ENCODE measurements at regions not wholly inside any gene's neighbourhood (a gene's known extent, or its start where the extent isn't known, plus 50 kb on each side); places are given as distances from the start of the nearest gene placed in this dataset.
"Not testable (repeated sequence)": the region's sequence is repeated elsewhere in the genome, so short reads cannot be mapped to it uniquely, and the experiment has no call there.

DNA sequence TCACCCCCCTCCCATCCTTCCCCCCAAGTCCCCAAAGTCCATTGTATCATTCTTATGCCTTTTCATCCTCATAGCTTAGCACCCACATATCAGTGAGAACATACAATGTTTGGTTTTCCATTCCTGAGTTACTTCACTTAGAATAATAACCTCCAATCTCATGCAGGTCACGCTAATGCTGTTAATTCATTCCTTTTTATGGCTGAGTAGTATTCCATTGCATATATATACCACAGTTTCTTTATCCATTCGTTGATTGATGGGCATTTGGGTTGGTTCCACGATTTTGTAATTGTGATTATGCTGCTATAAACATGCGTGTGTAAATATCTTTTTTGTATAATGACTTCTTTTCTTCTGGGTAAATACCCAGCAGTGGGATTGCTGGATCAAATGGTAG, 621.9 kb upstream of the NRP1 start:
- not testable (repeated sequence) for DNase-seq (ENCODE audit: low spot score)

DNA sequence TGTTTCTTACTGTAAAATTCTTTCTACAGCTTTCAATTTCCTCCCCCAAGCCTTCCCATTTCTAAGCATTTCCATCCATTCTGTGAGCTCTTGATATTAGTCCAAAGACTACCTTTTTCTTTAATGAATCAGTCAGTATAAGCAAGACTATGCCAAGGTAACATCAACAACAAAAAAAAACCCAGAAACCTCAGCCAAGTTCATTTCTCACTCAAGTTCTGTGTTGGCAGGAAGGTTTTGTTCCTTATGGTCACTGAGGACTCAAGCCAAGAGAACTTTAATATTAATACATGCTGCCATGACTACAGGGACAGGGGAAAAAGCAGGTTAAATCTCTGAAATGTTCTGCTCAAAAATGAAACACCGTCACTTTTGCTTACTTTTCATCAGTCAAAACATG, 621.2 kb upstream of the NRP1 start:
- DNase-seq (ENCODE audit: low spot score): no peak

DNA sequence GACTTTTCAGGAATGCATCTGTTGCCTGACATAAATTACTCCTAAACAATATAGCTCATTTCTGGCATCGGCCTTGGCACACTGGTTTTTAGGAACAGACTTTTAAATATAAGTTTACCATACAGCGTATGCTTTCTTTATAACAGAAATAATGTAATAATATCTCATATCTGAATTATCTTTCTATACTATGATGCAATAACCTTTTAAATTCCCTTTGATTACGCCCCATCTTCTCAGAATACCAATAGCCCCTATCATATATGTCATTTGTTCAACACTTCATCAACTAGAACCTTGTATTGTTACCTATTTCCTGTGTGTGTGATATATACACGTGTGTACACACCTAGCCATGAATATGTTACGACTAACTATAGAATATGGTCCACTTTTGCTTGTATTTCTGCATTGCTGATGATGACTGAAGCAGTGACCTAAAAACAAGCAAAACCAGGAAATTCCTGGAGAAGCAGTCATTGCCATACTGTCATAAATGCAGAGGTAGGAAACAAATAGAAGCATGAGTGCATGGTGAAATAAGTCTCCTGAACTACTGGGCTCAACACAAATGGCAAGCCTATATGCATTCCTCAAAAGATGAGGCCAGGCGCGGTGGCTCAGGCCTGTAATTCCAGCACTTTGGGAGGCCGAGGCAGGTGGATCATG, 618.4 kb upstream of the NRP1 start:
- no peak for DNase-seq (ENCODE audit: low spot score)

DNA sequence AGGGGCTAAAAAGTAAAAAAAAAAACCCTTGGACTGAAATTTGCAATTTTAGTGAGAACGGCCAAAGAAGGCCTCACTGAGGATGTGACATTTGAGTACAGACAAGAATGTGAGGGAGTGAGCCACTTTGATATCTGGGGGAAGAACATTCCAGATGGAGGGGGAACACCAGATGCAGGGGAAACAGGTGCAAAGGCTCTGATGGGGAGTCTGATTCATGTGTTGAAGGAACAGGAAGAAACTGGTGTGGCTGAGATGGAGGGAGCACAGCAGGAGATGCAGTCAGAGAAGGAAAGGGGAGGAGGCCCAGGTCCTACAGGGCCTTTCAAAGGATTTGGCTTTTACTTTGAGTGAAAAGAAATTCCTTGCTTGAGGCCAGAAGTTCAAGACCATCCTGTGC, 615.7 kb upstream of the NRP1 start:
- no peak for DNase-seq (ENCODE audit: low spot score)

DNA sequence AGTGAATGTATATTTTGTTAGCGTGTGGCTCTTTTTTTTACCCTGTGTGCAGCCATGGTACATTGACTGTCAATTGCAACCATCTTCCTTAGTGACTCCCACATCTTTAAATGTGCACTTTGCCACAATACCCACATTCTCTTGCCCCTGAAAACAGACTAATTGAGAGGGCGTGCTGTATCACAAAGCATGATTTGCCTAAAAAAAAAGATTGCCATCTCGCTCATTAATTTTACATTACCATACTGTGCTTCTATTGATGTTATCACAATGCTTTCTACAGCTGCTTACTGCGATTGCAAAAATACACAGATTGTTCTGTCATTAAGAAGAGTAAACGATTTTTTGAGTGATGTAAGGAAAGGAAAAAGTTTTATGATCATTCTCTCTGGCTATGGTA, 613.1 kb upstream of the NRP1 start:
- no peak for DNase-seq (ENCODE audit: low spot score)

DNA sequence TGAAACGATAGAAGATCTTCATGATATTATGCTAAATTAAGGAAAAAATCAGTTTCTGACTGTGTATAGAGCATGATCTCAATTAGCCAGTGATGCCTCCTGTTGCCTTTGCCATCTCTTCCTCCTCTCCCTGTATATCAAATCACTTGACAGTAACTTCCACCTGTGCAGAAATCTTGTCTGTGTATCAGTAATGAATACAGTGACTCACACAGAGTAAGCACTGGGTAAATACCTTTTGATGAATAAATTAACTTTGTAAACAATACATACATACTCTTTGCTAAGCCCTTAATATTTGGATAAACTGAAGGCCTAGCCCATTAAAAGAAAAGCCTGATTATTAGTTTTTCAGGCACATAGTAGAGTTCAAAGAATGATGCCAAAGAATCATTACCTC, 610.6 kb upstream of the NRP1 start:
- no peak for DNase-seq (ENCODE audit: low spot score)

DNA sequence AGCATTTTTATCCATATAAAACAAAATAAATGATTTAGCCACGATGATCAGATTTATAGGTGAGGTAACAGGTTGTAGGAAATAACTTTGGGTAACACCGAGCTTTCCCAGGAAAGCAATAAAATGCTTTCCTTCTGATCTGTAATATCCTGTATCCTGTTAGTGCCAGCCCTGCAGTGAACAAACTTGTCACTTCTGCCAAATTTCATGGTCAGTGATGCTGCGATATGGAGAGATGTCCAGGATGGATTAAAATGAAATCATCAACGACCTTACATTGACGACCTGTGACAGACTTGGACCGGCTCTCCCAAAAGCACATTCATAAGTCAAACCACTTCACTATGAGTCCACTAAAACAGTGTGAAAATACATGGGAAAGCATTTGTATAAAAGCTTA, 608.0 kb upstream of the NRP1 start:
- no peak for DNase-seq (ENCODE audit: low spot score)

DNA sequence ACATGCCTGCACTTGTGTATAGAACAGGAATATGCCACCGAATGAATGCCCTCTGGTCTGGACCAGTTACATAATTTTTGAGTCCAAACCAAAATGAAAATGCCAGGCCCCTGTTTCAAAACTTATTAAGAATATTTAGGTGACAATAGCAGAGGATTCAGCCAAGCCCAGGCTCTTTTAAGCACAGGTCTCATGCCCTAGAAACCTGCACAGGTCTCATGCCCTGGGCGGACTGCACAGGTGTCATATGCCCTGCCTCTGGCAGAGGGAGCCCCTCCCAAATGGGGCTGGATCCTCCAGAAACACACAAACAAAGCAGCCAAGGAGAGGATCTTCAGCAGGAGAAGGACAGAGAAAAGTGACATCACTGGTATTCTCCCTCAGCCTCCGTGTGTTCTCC, 605.4 kb upstream of the NRP1 start:
- DNase-seq (ENCODE audit: low spot score): no peak

DNA sequence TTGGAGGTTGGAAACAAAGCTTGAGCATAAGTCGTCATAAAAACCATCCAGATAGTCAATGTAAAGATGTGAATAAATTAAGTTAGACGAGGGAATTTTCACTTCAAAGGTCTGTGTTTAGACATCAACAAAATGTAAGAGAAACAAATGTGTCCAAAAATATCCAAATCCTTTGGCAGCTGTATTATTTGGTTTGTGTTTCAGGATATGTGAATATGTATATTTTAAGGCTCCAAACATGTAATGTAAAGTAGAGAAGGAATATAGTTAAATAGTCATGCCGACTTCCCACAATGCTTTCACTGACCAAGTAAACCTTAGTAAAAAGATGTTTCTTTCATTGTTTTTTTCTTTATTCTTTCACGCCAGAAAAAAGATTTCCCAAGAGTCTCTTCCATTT, 604.9 kb upstream of the NRP1 start:
- DNase-seq (ENCODE audit: low spot score): no peak

DNA sequence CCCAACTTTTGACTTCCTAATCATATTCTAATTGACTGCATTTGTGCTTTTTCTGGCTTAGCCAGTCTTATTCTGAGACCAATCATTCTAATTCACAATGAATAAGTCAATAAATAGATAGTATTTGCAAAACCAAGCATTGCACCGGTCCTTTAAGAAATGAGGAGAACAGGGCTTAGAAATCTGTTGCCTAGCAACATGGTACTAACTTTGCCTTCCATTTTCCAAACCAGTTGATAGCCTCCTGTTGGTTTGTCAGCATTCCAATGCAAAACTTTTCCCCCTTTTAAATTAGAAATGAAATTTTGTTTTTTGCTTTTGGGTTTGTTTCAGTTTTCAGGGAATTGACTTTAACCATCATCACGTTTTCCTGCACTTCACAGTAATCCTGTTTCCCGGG, 603.5 kb upstream of the NRP1 start:
- DNase-seq (ENCODE audit: low spot score): no peak

DNA sequence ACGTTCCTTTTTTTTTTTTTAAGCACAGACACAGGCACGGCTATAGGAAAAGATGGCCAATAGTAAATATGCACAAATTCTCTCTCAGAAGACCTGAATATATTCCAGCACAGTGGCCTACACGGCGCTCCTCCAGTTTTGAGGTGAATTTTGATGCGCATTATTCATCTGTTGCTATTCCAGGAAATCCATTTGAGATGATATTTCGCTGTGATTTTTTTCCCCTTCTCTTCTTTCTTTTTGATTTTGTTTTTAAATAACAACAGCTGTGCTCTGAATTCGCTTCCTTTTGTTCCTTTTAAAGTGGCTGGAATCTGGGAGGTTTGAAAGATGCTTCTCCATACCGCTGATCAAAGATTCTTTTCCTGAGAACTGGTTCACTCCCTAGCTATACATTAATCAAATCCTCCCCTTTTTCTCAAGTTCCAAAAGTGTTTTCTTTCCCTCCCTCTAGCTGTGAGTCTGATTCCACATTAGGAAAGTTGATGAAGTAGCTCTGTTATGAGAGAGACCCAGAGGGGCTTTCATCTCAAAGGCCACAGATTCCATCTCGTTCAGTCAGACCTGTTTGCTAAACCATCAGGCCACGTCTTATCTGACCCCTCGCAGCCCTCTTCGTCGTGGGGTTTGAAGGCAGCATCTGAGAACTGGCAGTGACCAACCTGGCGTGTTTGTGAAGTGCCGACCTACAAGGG, 602.7 kb upstream of the NRP1 start:
- no peak for DNase-seq (ENCODE audit: low spot score)

DNA sequence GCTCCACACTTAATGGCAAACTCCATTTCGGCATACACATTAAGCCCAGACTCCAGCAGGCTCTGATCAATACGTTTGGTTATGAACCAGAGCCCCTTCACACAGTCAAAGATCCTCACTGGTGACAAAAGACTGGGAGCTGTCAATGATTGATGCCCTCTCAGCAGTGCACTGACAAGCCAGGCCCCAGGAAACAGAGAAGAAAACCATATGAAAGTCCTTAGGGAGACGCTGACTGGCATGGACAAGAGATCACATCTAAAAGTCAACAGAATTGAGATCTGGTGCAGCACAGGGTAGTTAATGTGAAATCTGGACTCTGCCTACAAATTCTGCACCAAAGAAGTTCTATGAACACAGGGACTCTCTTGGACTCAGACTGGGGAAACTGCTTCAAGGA, 600.9 kb upstream of the NRP1 start:
- DNase-seq (ENCODE audit: low spot score): no peak

DNA sequence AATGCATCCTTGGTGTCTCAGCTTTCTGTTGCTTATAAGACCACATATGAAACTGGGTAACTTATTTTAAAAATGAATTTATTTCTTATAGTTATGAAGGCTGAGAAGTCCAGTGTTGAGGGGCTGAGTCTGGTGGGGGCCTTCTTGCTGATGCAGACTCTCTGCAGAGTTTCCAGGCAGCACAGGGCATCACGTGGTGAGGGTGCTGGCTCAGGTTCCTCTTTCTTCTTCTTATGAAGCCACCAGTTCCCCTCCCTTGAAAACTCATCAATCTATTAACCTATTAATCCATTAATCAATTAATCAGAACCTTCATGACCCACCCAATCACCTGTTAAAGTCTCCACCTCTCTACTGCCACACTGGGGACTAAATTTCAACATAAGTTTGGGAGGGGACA, 595.6 kb upstream of the NRP1 start:
- no peak for DNase-seq (ENCODE audit: low spot score)

DNA sequence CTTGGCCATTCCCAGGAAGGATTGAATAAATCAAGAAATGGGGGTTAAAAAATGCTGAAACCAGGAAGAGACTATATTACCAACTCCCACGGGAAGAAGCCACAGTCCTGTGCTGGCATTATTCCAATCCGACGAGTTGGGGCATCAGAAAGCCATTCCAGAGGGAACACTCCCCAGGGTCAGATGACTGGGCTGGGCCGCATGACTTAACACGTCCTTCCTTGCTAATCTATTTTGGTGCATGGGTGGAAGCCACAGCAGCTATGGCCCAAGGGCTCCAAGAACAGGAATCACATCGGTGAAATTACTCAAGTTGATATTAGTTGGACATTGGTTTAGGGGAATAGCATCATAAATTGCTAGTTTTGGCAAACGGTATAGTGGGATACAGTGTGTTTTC, 592.9 kb upstream of the NRP1 start:
- DNase-seq (ENCODE audit: low spot score): peak; percentile 49

DNA sequence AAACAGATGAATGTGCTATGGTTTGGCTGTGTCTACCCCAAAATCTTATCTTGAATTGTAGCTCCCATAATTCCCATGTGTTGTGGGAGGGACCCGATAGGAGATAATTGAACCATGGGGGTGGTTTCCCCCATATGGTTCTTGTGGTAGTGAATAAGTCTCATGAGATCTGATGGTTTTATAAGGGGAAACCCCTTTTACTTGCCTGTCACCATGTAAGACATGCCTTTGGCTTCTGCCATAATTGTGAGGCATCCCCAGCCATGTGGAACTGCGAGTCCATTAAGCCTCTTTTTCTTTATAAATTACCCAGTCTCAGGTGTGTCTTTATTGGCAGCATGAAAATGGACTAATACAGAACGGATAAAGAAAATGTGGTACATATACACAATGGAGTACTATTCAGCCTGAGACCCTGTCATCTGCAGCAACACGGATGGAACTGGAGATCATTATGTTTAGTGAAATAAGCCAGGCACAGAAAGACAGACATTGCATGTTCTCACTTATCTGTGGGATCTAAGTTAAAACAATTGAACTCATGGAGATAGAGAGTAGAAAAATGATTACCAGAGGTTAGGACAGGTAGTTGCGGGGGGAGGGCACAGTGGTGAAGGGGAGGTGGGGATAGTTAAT, 587.6 kb upstream of the NRP1 start:
- no peak for DNase-seq (ENCODE audit: low spot score)

DNA sequence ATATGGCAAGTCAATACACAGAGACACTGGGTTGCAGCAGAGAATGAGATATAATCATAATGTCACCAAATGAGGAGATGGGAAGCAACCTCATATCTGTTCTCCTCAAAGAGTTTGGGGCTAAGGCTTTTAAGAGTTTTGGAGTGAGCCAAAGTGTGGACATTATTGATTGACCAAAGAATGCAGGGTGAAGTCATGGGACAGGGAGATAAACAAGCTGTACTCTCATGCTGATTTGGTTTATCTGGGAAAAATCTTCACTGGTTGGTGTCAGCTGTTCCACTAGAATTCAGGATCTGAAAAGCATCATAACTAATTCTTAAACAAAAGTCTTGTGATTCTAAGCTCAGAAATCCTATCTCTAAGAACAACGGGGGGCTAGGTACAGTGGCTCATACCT, 585.9 kb upstream of the NRP1 start:
- DNase-seq (ENCODE audit: low spot score): no peak

DNA sequence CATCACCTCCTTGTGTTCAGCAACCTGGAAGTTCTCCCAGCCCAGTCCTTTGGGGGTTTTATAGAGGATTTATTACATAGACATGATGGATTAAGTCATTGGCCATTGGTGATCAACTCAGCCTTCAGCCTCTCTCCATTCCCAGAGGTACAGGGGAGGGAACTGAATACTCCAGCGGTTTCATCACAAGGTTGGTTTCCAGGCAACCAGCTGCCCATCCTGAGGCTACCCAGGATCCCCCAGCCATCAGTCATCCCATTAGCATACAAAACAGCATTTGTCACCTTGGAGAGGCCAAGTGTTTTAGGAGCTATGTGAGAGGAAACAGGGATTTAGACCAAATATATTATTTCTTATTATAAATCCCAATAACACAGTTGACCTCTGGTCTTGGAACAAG, 584.8 kb upstream of the NRP1 start:
- no peak for DNase-seq (ENCODE audit: low spot score)

DNA sequence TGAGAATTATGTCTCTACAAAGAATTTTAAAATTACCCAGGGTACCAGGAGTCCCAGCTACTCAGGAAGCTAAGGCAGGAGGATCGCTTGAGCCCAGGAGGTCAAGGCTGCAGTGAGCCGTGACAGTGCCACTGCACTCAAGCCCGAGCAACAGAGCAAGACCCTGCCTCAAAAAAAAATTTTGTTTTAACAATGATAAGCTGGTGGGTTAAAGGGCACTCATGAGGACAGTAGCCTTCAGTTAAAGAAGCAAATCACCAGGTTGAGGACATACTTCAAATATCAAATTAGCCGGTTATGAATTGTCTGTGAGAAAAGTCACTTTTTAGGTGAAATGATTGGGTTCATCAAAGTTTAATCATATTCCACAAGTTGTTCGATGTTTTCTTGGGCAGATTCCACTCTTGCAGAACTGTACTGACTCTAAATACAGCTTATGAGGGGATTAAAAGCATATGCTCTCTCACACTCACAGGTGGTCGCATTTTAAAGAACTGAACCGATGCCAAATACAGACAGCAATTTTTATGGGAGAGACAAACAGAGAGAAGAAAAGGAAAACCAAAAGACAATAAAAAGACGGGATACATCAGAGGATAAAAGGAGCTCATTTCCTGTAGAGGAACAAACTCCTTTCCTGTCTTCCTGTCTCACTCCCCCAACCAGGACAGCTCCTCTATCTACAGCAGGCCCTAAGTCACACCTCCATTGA, 582.8 kb upstream of the NRP1 start:
- DNase-seq (ENCODE audit: low spot score): no peak

DNA sequence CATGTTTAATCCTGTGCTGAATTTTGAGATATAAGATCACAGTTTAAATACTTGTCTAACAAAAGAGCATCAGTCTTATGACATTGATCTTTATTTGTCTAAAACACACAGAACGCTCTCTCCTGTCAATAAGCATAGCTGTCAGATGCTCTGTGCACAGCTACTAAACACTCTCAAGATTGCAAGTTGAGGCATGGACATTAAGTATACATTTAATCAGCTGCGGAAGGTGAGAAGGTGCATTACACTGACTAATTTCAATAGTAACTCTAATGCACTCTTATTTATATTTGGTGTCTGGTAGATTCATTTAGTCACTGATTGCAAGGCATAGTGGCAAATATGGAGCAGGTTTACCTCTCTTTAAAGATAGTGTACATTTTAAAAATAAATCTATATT, 580.3 kb upstream of the NRP1 start:
- no peak for DNase-seq (ENCODE audit: low spot score)

DNA sequence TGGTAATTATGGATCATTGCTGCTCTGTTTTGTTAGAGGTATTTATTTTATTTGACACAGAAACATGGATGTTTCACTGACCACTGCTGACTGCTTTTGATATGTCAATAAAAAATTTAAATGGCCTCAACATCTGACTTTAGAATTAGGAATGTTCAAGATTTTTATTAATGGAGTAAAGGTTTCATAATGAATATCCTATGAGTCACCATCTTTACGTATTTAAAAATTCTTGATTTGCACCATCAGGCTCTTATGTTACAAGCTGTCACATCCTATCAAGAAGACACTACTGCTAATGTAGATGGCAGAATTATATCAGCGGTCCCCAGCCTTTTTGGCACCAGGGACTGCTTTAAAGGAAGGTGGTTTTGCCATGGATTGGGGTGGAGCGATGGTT, 578.7 kb upstream of the NRP1 start:
- DNase-seq (ENCODE audit: low spot score): no peak

DNA sequence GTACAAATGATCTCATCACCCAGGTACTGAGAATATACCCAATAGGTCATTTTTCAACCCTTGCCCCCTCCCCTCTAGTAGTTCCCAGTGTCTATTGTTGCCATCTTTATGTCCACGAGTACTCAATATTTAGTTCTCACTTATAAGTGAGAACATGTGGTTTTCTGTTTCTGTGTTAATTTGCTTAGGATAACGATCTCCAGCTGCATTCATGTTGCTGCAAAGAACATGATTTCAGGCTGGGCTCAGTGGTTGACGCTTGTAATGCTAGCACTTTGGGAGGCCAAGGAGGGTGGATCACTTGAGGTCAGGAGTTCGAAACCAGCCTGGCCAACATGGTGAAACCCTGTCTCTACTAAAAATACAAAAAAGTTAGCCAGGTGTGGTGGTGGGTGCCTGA, 575.0 kb upstream of the NRP1 start:
- not testable (repeated sequence) for DNase-seq (ENCODE audit: low spot score)

DNA sequence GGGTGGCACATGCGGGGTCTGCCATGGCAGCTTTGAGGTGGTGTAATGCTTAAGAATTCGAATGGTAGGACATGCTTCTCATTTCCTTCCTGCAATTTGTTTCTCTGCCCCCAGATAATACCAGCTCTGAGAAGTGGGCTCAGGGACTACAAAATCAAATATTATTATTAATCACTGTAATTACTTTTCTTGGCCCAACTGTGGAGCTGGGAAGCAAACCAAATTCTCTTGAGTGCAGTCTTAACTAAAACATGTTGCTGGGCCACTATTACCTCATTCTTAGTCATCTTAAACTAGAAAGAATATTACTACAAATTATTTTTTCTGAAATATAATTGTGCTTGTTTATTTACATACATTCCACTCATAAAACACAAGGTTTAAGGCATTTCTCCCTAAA, 566.7 kb upstream of the NRP1 start:
- DNase-seq (ENCODE audit: low spot score): no peak

DNA sequence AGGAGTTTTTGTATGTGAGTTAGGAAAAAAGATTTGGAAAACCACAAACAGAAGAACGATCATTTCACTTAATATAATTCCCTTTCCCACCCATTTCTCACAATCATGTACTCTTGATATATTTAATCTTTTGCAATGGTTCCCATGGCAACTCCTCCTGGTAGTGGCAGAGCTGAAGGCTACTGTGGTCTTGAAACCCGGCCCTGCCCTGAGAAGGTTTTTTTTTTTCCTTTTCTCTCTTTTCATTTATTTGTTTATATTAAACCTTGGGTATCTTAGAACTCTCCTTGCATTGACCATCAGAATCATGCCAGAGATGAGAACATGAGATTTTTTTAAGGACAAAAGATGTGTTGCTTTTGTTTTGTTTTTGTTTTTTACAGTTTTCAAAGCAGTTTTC, 566.1 kb upstream of the NRP1 start:
- no peak for DNase-seq (ENCODE audit: low spot score)
